Endothelial cell (in vitro differentiated cells): ENCODE measurements at regions not wholly inside any gene's neighbourhood (a gene's known extent, or its start where the extent isn't known, plus 50 kb on each side); places are given as distances from the start of the nearest gene placed in this dataset.

ENCODE experiments used
- DNase-seq: peaks from one replicate; pipeline ENCODE4 v3.0.0; 2021; ENCODE audit warnings: low spot score
- H3K27ac Mint-ChIP-seq: one replicate; pipeline ENCODE4 v1.8.0; 2021; ENCODE audit warnings: mixed read lengths, inconsistent platforms; ENCODE audit not compliant: unreplicated experiment
- H3K27me3 Mint-ChIP-seq: one replicate; pipeline ENCODE4 v1.8.0; 2021; ENCODE audit warnings: mild to moderate bottlenecking, moderate library complexity, mixed read lengths, inconsistent platforms; ENCODE audit not compliant: unreplicated experiment
- H3K36me3 Mint-ChIP-seq: one replicate; pipeline ENCODE4 v1.8.0; 2021; ENCODE audit warnings: mild to moderate bottlenecking, low read depth, mixed read lengths, inconsistent platforms; ENCODE audit not compliant: unreplicated experiment
- H3K4me1 Mint-ChIP-seq: one replicate; pipeline ENCODE4 v1.8.0; 2021; ENCODE audit warnings: mild to moderate bottlenecking, mixed read lengths, inconsistent platforms; ENCODE audit not compliant: unreplicated experiment
- H3K4me3 Mint-ChIP-seq: one replicate; pipeline ENCODE4 v1.8.0; 2021; ENCODE audit warnings: mild to moderate bottlenecking, mixed read lengths, inconsistent platforms; ENCODE audit not compliant: unreplicated experiment
- H3K9me3 Mint-ChIP-seq: one replicate; pipeline ENCODE4 v1.8.0; 2021; ENCODE audit warnings: mixed read lengths, inconsistent platforms; ENCODE audit not compliant: unreplicated experiment
- CTCF ChIP-seq: fragments of 200-600 bp; sonication (generic); IDR thresholded peaks from one replicate; pipeline ENCODE4 v1.5.0; 2021; ENCODE audit warnings: antibody characterized with exemption; ENCODE audit not compliant: unreplicated experiment

- H3K4me1 Mint-ChIP-seq = no peaks in the 10 kb centered on the region
- no peak for DNase-seq
- no peak overlapping the region for H3K4me3 Mint-ChIP-seq
- no peak overlapping the region for H3K27ac Mint-ChIP-seq
- H3K27me3 Mint-ChIP-seq = peaks cover 1% of the 10 kb centered on the region
- TF ChIP-seq CTCF = no peak
- H3K9me3 Mint-ChIP-seq = peaks cover 21% of the 10 kb centered on the region
- peaks cover 21% of the 10 kb centered on the region for H3K36me3 Mint-ChIP-seq
Measured at GRCh38 chr4:151942971-151943370, 182.2 kb upstream of the GATB start.

- Mint-ChIP-seq H3K4me3 (no peak overlapping the region), H3K36me3 (peaks cover 11% of the 10 kb centered on the region), H3K27me3 (peaks cover 3% of the 10 kb centered on the region), H3K4me1 (no peaks in the 10 kb centered on the region), H3K9me3 (peaks cover 3% of the 10 kb centered on the region), H3K27ac (no peak overlapping the region)
- no peak for DNase-seq
- TF ChIP-seq CTCF = no peak
Measured at GRCh38 chr4:151940926-151941617, 180.3 kb upstream of the GATB start.

- Mint-ChIP-seq H3K27me3 (peaks cover 3% of the 10 kb centered on the region), H3K27ac (no peak overlapping the region), H3K36me3 (peaks cover 11% of the 10 kb centered on the region), H3K4me3 (no peak overlapping the region), H3K9me3 (no peaks in the 10 kb centered on the region), H3K4me1 (peaks cover 3% of the 10 kb centered on the region)
- DNase-seq = no peak
- TF ChIP-seq CTCF = no peak
Measured at GRCh38 chr4:151940291-151940690, 179.5 kb upstream of the GATB start.

- TF ChIP-seq CTCF = no peak
- DNase-seq = no peak
- H3K4me3 Mint-ChIP-seq = no peak overlapping the region
- H3K9me3 Mint-ChIP-seq = no peaks in the 10 kb centered on the region
- peaks cover 3% of the 10 kb centered on the region for H3K4me1 Mint-ChIP-seq
- H3K27me3 Mint-ChIP-seq = peaks cover 3% of the 10 kb centered on the region
- no peak overlapping the region for H3K27ac Mint-ChIP-seq
- peaks cover 7% of the 10 kb centered on the region for H3K36me3 Mint-ChIP-seq
Measured at GRCh38 chr4:151939670-151940069, 178.9 kb upstream of the GATB start.

GRCh38 chr4:151935411-151935810 lies 174.6 kb upstream of the GATB start:
- H3K4me3 Mint-ChIP-seq = no peak overlapping the region
- no peak for TF ChIP-seq CTCF
- DNase-seq = no peak
- H3K27me3 Mint-ChIP-seq = peaks cover 4% of the 10 kb centered on the region
- no peaks in the 10 kb centered on the region for H3K36me3 Mint-ChIP-seq
- no peak overlapping the region for H3K27ac Mint-ChIP-seq
- peaks cover 8% of the 10 kb centered on the region for H3K4me1 Mint-ChIP-seq
- H3K9me3 Mint-ChIP-seq = no peaks in the 10 kb centered on the region
